H1 (cell line): ENCODE measurements at regions not wholly inside any gene's neighbourhood (a gene's known extent, or its start where the extent isn't known, plus 50 kb on each side); places are given as distances from the start of the nearest gene placed in this dataset.

ENCODE experiments used
- CTCF ChIA-PET: fragments of 300-600 bp; sonication (Branson Sonifier 250); formaldehyde crosslinking; loops from one replicate; lab custom pipeline; 2021; ENCODE audit not compliant: partially characterized antibody; lab: Charles Lee
- POLR2A ChIA-PET: fragments of 300-600 bp; sonication (Branson Sonifier 250); formaldehyde crosslinking; loops from one replicate; lab custom pipeline; 2021; ENCODE audit warnings: inconsistent platforms; ENCODE audit not compliant: partially characterized antibody; lab: Charles Lee
- DNase-seq, 2 experiments: peaks; one replicate each; pipeline versions ENCODE4 v3.0.0 to v3.0.0-alpha.2; 2010 to 2022; ENCODE audit warnings: low spot score in 2 of 2, low read depth in 1 of 2, mixed read lengths in 1 of 2
- FAIRE-seq: peaks from 2 replicates; lab custom pipeline; 2011; peaks lifted over from hg19 to GRCh38; lab: Jason Lieb, UNC
- H2AFZ ChIP-seq: 2 replicates; pipeline ENCODE4 v1.8.1; 2012; ENCODE audit warnings: low read length, inconsistent platforms
- H2AK5ac ChIP-seq: 2 replicates; pipeline ENCODE4 v1.6.1; 2013; ENCODE audit warnings: low read depth, low read length
- H2BK120ac ChIP-seq: replicated peaks from 2 replicates; pipeline ENCODE3; 2013; ENCODE audit warnings: low read depth, low read length, inconsistent platforms
- H2BK12ac ChIP-seq: 2 replicates; pipeline ENCODE4 v1.6.1; 2013; ENCODE audit warnings: low read depth, low read length
- H2BK15ac ChIP-seq: 2 replicates; pipeline ENCODE4 v1.6.1; 2013; ENCODE audit warnings: low read length
- H2BK20ac ChIP-seq: 2 replicates; pipeline ENCODE4 v1.6.1; 2013; ENCODE audit warnings: low read length
- H2BK5ac ChIP-seq: 2 replicates; pipeline ENCODE4 v1.6.1; 2013; ENCODE audit warnings: low read depth, low read length
- H3K14ac ChIP-seq: 2 replicates; pipeline ENCODE4 v1.6.1; 2013; ENCODE audit warnings: inconsistent platforms; ENCODE audit not compliant: insufficient read length
- H3K18ac ChIP-seq: 2 replicates; pipeline ENCODE4 v1.6.1; 2013; ENCODE audit warnings: low read length; ENCODE audit errors: extremely low read depth
- H3K23ac ChIP-seq: 2 replicates; pipeline ENCODE4 v1.6.1; 2013; ENCODE audit warnings: inconsistent platforms; ENCODE audit not compliant: insufficient read length
- H3K23me2 ChIP-seq: 2 replicates; pipeline ENCODE4 v1.6.1; 2013; ENCODE audit warnings: low read depth, low read length
- H3K27ac ChIP-seq: 2 replicates; pipeline ENCODE4 v1.6.1; 2011; ENCODE audit warnings: low read depth, low read length, inconsistent platforms
- H3K27me3 ChIP-seq, 4 experiments: replicated peaks in 1 of 4; 1 replicate in 1 of 4; 2 replicates in 3 of 4; pipeline versions ENCODE4 v1.6.1 to v1.8.1; 2011 to 2013; ENCODE audit warnings: low read length in 3 of 4, mild to moderate bottlenecking in 3 of 4, inconsistent platforms in 2 of 4, mixed read lengths in 2 of 4, moderate library complexity in 1 of 4; ENCODE audit not compliant: control insufficient read depth in 3 of 4, insufficient read depth in 3 of 4; ENCODE audit errors: extremely low read depth in 1 of 4
- H3K36me3 ChIP-seq, 4 experiments: 2 replicates each; pipeline versions ENCODE4 v1.6.1 to v1.8.1; 2011 to 2013; ENCODE audit warnings: mild to moderate bottlenecking in 4 of 4, low read length in 3 of 4, moderate library complexity in 2 of 4, control low read depth in 1 of 4, inconsistent platforms in 1 of 4; ENCODE audit not compliant: insufficient read depth in 4 of 4, control insufficient read depth in 2 of 4
- H3K4ac ChIP-seq: replicated peaks from 2 replicates; pipeline ENCODE3; 2013; ENCODE audit warnings: low read length, low read depth, mixed read lengths, inconsistent platforms; ENCODE audit not compliant: insufficient read length
- H3K4me1 ChIP-seq, 4 experiments: replicated peaks in 1 of 4; 1 replicate in 1 of 4; 2 replicates in 3 of 4; pipeline versions ENCODE4 v1.6.1 to v1.8.1; 2011 to 2013; ENCODE audit warnings: low read length in 3 of 4, inconsistent platforms in 2 of 4, mixed read lengths in 1 of 4; ENCODE audit not compliant: insufficient read depth in 4 of 4, control insufficient read depth in 3 of 4
- H3K4me2 ChIP-seq, 2 experiments: 2 replicates each; pipeline versions ENCODE4 v1.6.1 to v1.8.1; 2011 to 2013; ENCODE audit warnings: low read depth in 2 of 2, low read length in 2 of 2, control low read depth in 1 of 2, inconsistent platforms in 1 of 2, mild to moderate bottlenecking in 1 of 2; ENCODE audit not compliant: insufficient read depth in 1 of 2
- H3K4me3 ChIP-seq, 4 experiments: fragments of 200-600, 300-600 bp in 1 of 4; sonication (generic), shearing (Covaris generic), sonication (Bioruptor Twin) in 1 of 4; 2 replicates each; pipeline versions ENCODE4 v1.5.1 to v1.8.1; 2011 to 2016; ENCODE audit warnings: low read length in 4 of 4, low read depth in 3 of 4, control low read depth in 2 of 4, inconsistent platforms in 2 of 4, mild to moderate bottlenecking in 2 of 4, mixed read lengths in 1 of 4, moderate library complexity in 1 of 4; ENCODE audit not compliant: insufficient read depth in 2 of 4; ENCODE audit errors: extremely low read depth in 1 of 4
- H3K56ac ChIP-seq: replicated peaks from 2 replicates; pipeline ENCODE3; 2013; ENCODE audit warnings: low read depth, mild to moderate bottlenecking, mixed read lengths, low read length, inconsistent platforms; ENCODE audit not compliant: insufficient read length
- H3K79me1 ChIP-seq: 2 replicates; pipeline ENCODE4 v1.6.1; 2013; ENCODE audit warnings: low read depth, low read length, control low read depth
- H3K79me2 ChIP-seq, 2 experiments: 2 replicates each; pipeline versions ENCODE4 v1.6.1 to v1.8.1; 2012 to 2013; ENCODE audit warnings: low read length in 2 of 2, mild to moderate bottlenecking in 2 of 2, inconsistent platforms in 1 of 2; ENCODE audit not compliant: insufficient read depth in 2 of 2, control insufficient read depth in 1 of 2
- H3K9ac ChIP-seq, 4 experiments: replicated peaks in 1 of 4; 1 replicate in 1 of 4; 2 replicates in 3 of 4; pipeline versions ENCODE4 v1.6.1 to v1.8.1; 2011 to 2013; ENCODE audit warnings: low read depth in 3 of 4, low read length in 3 of 4, control low read depth in 2 of 4, mild to moderate bottlenecking in 2 of 4, moderate library complexity in 2 of 4, inconsistent platforms in 1 of 4; ENCODE audit errors: extremely low read depth in 1 of 4
- H3K9me3 ChIP-seq, 2 experiments: 2 replicates each; pipeline versions ENCODE4 v1.6.1 to v1.8.1; 2012 to 2013; ENCODE audit warnings: mild to moderate bottlenecking in 2 of 2, moderate library complexity in 2 of 2, control low read depth in 1 of 2, inconsistent platforms in 1 of 2, low read depth in 1 of 2, low read length in 1 of 2, mixed read lengths in 1 of 2; ENCODE audit not compliant: insufficient read depth in 2 of 2
- H4K20me1 ChIP-seq, 2 experiments: replicated peaks in 1 of 2; 2 replicates each; pipeline versions ENCODE3 to v1.8.1; 2011 to 2013; ENCODE audit warnings: inconsistent platforms in 2 of 2, low read length in 2 of 2, mild to moderate bottlenecking in 1 of 2; ENCODE audit not compliant: insufficient read depth in 2 of 2, control insufficient read depth in 1 of 2
- H4K5ac ChIP-seq: 2 replicates; pipeline ENCODE4 v1.6.1; 2013; ENCODE audit warnings: low read length, low read depth, mixed read lengths, inconsistent platforms; ENCODE audit not compliant: insufficient read length
- H4K8ac ChIP-seq: 2 replicates; pipeline ENCODE4 v1.8.0; 2013; ENCODE audit warnings: mild to moderate bottlenecking, moderate library complexity, low read length, inconsistent platforms; ENCODE audit not compliant: insufficient read depth; ENCODE audit errors: extremely low read depth
- H4K91ac ChIP-seq: replicated peaks from 2 replicates; pipeline ENCODE3; 2013; ENCODE audit warnings: low read length, mixed read lengths, inconsistent platforms; ENCODE audit not compliant: insufficient read length
- ATF2 ChIP-seq: IDR thresholded peaks from 2 replicates; pipeline ENCODE4 v1.6.1; 2012; ENCODE audit warnings: low read length, inconsistent platforms
- SIRT6 ChIP-seq: IDR thresholded peaks from one replicate; pipeline ENCODE4 v1.7.1; 2012; ENCODE audit warnings: low read length, inconsistent platforms
- SUZ12 ChIP-seq: fragments of 200-600 bp; sonication (generic); IDR thresholded peaks from 2 replicates; pipeline ENCODE4 v1.6.1; 2012; ENCODE audit warnings: mild to moderate bottlenecking, inconsistent platforms, low read length, moderate library complexity, mixed read lengths
- WGBS, 2 experiments: shearing (Covaris generic) in 1 of 2; methylation state at CpG; one replicate each; pipeline versions ENCODE4 v1.1.6 to v1.1.7; 2013 to 2015; ENCODE audit warnings: low lambda C conversion rate in 2 of 2, mixed read lengths in 2 of 2, inconsistent platforms in 1 of 2, low coverage in 1 of 2, missing lambda C conversion rate in 1 of 2; ENCODE audit not compliant: insufficient replicate concordance in 2 of 2, insufficient coverage in 1 of 2, insufficient read length in 1 of 2; ENCODE audit errors: extremely low coverage in 1 of 2, missing lambda C conversion rate in 1 of 2; 5-methylcytosine and 5-hydroxymethylcytosine counted together

GRCh38 chr2:121072784-121073183 lies 212.2 kb downstream of the TFCP2L1 start:
- H2BK120ac ChIP-seq: no peak overlapping the region
- no peak overlapping the region for H3K14ac ChIP-seq
- H2AFZ ChIP-seq: no peak overlapping the region
- peaks cover 0 to 20% (median 17%) of the 10 kb centered on the region in 4 experiments; a peak in 6 of 7 replicates for H3K4me1 ChIP-seq
- no peak overlapping the region for H3K9ac ChIP-seq
- H2BK15ac ChIP-seq: no peak overlapping the region
- H3K4me2 ChIP-seq: no peak overlapping the region
- H3K4me3 ChIP-seq: no peak overlapping the region
- H3K23ac ChIP-seq: no peak overlapping the region
- H3K27me3 ChIP-seq: peaks cover 0 to 21% (median 16%) of the 10 kb centered on the region in 4 experiments; a peak in 6 of 7 replicates
- H4K91ac ChIP-seq: no peak overlapping the region
- peaks cover 11% of the 10 kb centered on the region; the same call in 1 of the 2 replicates for H3K23me2 ChIP-seq
- H3K79me2 ChIP-seq: no peaks in the 10 kb centered on the region
- no peaks in the 10 kb centered on the region for H3K36me3 ChIP-seq
- ChIA-PET POLR2A (interaction anchor here (0.7 to 1.7 kb wide), 2 partner anchors 14 to 70 kb away, joined by 3 to 5 read pairs; no protein-coding TSS in a partner anchor), CTCF (interaction anchor here (1.8 to 3.8 kb wide), 5 partner anchors 8 to 383 kb away, joined by 6 to 37 read pairs (median 15); no protein-coding TSS in a partner anchor)
- no peak overlapping the region for H3K27ac ChIP-seq
- no peaks in the 10 kb centered on the region for H3K9me3 ChIP-seq
- no peak overlapping the region for H4K5ac ChIP-seq
- WGBS, 2 experiments: 88% methylated on average over 12 of the region's 13 CpGs; no CpG with 5 or more reads in 1 of the 2 experiments
- H3K4ac ChIP-seq: no peak overlapping the region
- H3K56ac ChIP-seq: peak overlapping the region; percentile 88
- no peak overlapping the region for H3K18ac ChIP-seq
- H4K8ac ChIP-seq: no peak overlapping the region
- TF ChIP-seq SIRT6: no peak
- no peak for TF ChIP-seq ATF2
- no peak for TF ChIP-seq SUZ12
- no peak overlapping the region for H2BK12ac ChIP-seq
- H2BK5ac ChIP-seq: no peak overlapping the region
- peaks cover 0 to 6% of the 10 kb centered on the region in 2 experiments for H4K20me1 ChIP-seq
- no peaks in the 10 kb centered on the region for H3K79me1 ChIP-seq
- H2AK5ac ChIP-seq: 0 out of 2 replicates have a peak overlapping the region, but pooled peaks have one; percentile 97
- no peak overlapping the region; the same call in 1 of the 2 replicates for H2BK20ac ChIP-seq
- FAIRE-seq (no peak), DNase-seq (no peak)
